PFSK-1 (cell line): ENCODE measurements at regions not wholly inside any gene's neighbourhood (a gene's known extent, or its start where the extent isn't known, plus 50 kb on each side); places are given as distances from the start of the nearest gene placed in this dataset.

ENCODE experiments used
- POLR2AphosphoS5 ChIP-seq: IDR thresholded peaks from 2 replicates; pipeline ENCODE4 v1.6.1; 2012; ENCODE audit warnings: low read depth, mild to moderate bottlenecking, control low read depth, low read length, moderate library complexity
- TAF1 ChIP-seq: IDR thresholded peaks from 2 replicates; pipeline ENCODE4 v1.6.1; 2012; ENCODE audit warnings: low read length, control low read depth, borderline replicate concordance; ENCODE audit not compliant: insufficient read depth

DNA sequence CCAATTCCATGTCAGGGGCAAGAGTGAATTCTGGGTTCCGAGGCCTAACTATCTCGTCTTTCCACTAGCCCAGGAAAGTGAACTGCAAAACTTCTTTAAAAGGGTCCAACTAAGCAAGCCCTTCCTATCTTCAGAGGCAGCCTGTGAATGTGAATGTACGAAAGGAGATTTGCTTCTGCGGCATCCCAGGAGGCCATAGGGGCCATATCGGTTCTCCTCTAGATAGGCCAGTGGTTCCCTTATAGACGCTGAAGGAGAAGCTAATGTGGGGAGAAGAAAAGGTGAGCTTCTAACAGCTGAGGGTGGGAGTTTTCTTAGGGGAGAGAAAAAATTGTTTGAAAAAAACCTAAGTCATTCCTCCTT, 128.0 kb upstream of the C1orf174 start:
- no peak for TF ChIP-seq POLR2AphosphoS5
- no peak for TF ChIP-seq TAF1
